ENCODE measurements at regions not wholly inside any gene's neighbourhood (a gene's known extent, or its start where the extent isn't known, plus 50 kb on each side); places are given as distances from the start of the nearest gene placed in this dataset.

GRCh38 chr2:240301256-240301795, 134.1 kb upstream of the GPC1 start:
- H2BK120ac ChIP-seq (ENCODE audit: low read depth, low read length): no peak overlapping the region
- no peak for ATAC-seq (ENCODE audit: low read depth)
- H3K9me1 ChIP-seq (ENCODE audit: insufficient read depth, low read length): no peaks in the 10 kb centered on the region
- no peak overlapping the region for H4K91ac ChIP-seq (ENCODE audit: insufficient read depth, low read depth, low read length)
- H3K4me3 ChIP-seq (ENCODE audit: insufficient read depth, low read depth, low read length): no peak overlapping the region
- dilution Hi-C loops (cut with HindIII; ENCODE audit: low sequenced_read_pairs, unreplicated experiment) (no loop called here), intact Hi-C loops (cut with micrococcal nuclease) (no loop called here), in situ Hi-C loops (cut with MboI; ENCODE audit: low sequenced_read_pairs) (no loop called here)
- no peak overlapping the region for H2AK9ac ChIP-seq (replicated peaks; ENCODE audit: low read depth, low read length, poor library complexity)
- no peak overlapping the region for H2BK5ac ChIP-seq (ENCODE audit: low read depth, low read length, poor library complexity, severe bottlenecking)
- H3K27me3 ChIP-seq (ENCODE audit: control insufficient read depth, insufficient read depth, low read length): peaks cover 25% of the 10 kb centered on the region
- TF ChIP-seq CTCF (conservative IDR thresholded peaks at IDR 0.05; ENCODE audit: low read depth, low read length) (no peak), RFX5 (IDR thresholded peaks at IDR 0.05; ENCODE audit: low read depth, low read length) (no peak), NFE2L2 (IDR thresholded peaks at IDR 0.05; ENCODE audit: low read depth, low read length) (no peak), CEBPB (IDR thresholded peaks at IDR 0.05; ENCODE audit: low read depth, low read length) (no peak), MXI1 (IDR thresholded peaks at IDR 0.05; ENCODE audit: borderline replicate concordance, low read depth, low read length) (no peak), RCOR1 (IDR thresholded peaks at IDR 0.05; ENCODE audit: insufficient replicate concordance, low read length) (no peak), SMC3 (IDR thresholded peaks at IDR 0.05; ENCODE audit: low read depth, low read length) (no peak), RAD21 (IDR thresholded peaks at IDR 0.05; ENCODE audit: low read length) (no peak), MAFK (IDR thresholded peaks at IDR 0.05; ENCODE audit: low read depth, low read length) (no peak)
- H3K36me3 ChIP-seq (ENCODE audit: control insufficient read depth, insufficient read depth, low read length): no peaks in the 10 kb centered on the region
- no peak overlapping the region for H3K18ac ChIP-seq (ENCODE audit: low read depth, low read length)
- no peak overlapping the region for H4K8ac ChIP-seq (ENCODE audit: low read depth in 2 of 2, low read length in 2 of 2)
- CTCF ChIA-PET: no interaction called here
- no peak overlapping the region for H2BK20ac ChIP-seq (ENCODE audit: low read depth, low read length)
- no TSS peak for BruUV-seq (replicated peaks)
- no peak overlapping the region for H3K9ac ChIP-seq (ENCODE audit: low read depth, low read length)
- no peaks in the 10 kb centered on the region for H3K9me3 ChIP-seq (ENCODE audit: control insufficient read depth, insufficient read depth, low read length)
- no peak overlapping the region for H2AFZ ChIP-seq (replicated peaks; ENCODE audit: low read length, poor library complexity)
- no peaks in the 10 kb centered on the region for H3K4me1 ChIP-seq (ENCODE audit: control insufficient read depth, insufficient read depth, low read length)
- POLR2A ChIA-PET (ENCODE audit: unreplicated experiment): no interaction called here
- H3K4me2 ChIP-seq (ENCODE audit: low read depth, low read length): no peak overlapping the region
- H4K5ac ChIP-seq (ENCODE audit: low read depth, low read length): no peak overlapping the region
- no peak overlapping the region for H3K14ac ChIP-seq (replicated peaks; ENCODE audit: low read depth, low read length)
- no peak overlapping the region for H3K27ac ChIP-seq (ENCODE audit: insufficient read depth, low read length)
- no peaks in the 10 kb centered on the region for H3K79me1 ChIP-seq (ENCODE audit: low read depth in 1 of 2, low read length in 2 of 2)
- no peak for DNase-seq
- no peak overlapping the region for H2AK5ac ChIP-seq (ENCODE audit: low read depth, low read length)
- H3K4ac ChIP-seq (ENCODE audit: low read depth, low read length): no peak overlapping the region
- H3K56ac ChIP-seq (ENCODE audit: extremely low read depth, insufficient read depth, low read length): no peak overlapping the region
- 96% methylated on average over 5 of the region's 13 CpGs; no CpG with 5 or more reads in 1 of the 2 experiments for WGBS, 2 experiments (ENCODE audit: extremely low coverage in 2 of 2, insufficient read length in 1 of 2)
- no peak overlapping the region for H3K23ac ChIP-seq (ENCODE audit: low read depth, low read length)
- no peaks in the 10 kb centered on the region for H4K20me1 ChIP-seq (ENCODE audit: insufficient read depth, low read length)
- H2BK15ac ChIP-seq (ENCODE audit: low read depth, low read length): no peak overlapping the region

Measured in IMR-90 (cell line).